GM23338 (cell line): ENCODE measurements at regions not wholly inside any gene's neighbourhood (a gene's known extent, or its start where the extent isn't known, plus 50 kb on each side); places are given as distances from the start of the nearest gene placed in this dataset.

ENCODE experiments used
- ATAC-seq: fragments of 200-7000 bp; cut with Tn5 transposase; 3 replicates; pipeline ENCODE4 v1.9.1; 2020
- DNase-seq: peaks from one replicate; pipeline ENCODE4 v3.0.0-alpha.2; 2015; ENCODE audit warnings: low spot score
- H2AFZ ChIP-seq: fragments of 200-600 bp; sonication (generic); 2 replicates; pipeline ENCODE4 v1.8.0; 2016; ENCODE audit warnings: antibody characterized with exemption, mild to moderate bottlenecking, moderate library complexity
- H3F3A ChIP-seq: fragments of 200-600 bp; sonication (generic); replicated peaks from 2 replicates; pipeline ENCODE4 v1.8.0; 2017; ENCODE audit warnings: antibody characterized with exemption, mixed run types, low read depth
- H3K27ac ChIP-seq: fragments of 200-600 bp; sonication (generic); 2 replicates; pipeline ENCODE4 v1.6.1; 2016; ENCODE audit warnings: low read depth
- H3K27me3 ChIP-seq: fragments of 200-600 bp; sonication (generic); 2 replicates; pipeline ENCODE4 v1.8.0; 2016; ENCODE audit warnings: mild to moderate bottlenecking, mixed run types, moderate library complexity; ENCODE audit not compliant: insufficient read depth
- H3K36me3 ChIP-seq: fragments of 200-600 bp; sonication (generic); 2 replicates; pipeline ENCODE4 v1.8.0; 2016; ENCODE audit warnings: mild to moderate bottlenecking; ENCODE audit not compliant: insufficient read depth
- H3K4me1 ChIP-seq: fragments of 200-600 bp; sonication (generic); 2 replicates; pipeline ENCODE4 v1.8.0; 2016; ENCODE audit warnings: mild to moderate bottlenecking, moderate library complexity; ENCODE audit not compliant: insufficient read depth
- H3K4me2 ChIP-seq: fragments of 200-600 bp; sonication (generic); 2 replicates; pipeline ENCODE4 v1.7.1; 2017; ENCODE audit warnings: mixed run types
- H3K4me3 ChIP-seq: fragments of 200-600 bp; sonication (generic); 2 replicates; pipeline ENCODE4 v1.6.1; 2016; ENCODE audit warnings: mixed run types
- H3K79me2 ChIP-seq: fragments of 200-600 bp; sonication (generic); replicated peaks from 2 replicates; pipeline ENCODE4 v1.8.0; 2017; ENCODE audit warnings: mild to moderate bottlenecking; ENCODE audit not compliant: insufficient read depth
- H3K9me2 ChIP-seq: fragments of 200-600 bp; sonication (generic); 2 replicates; pipeline ENCODE4 v1.8.0; 2017; ENCODE audit not compliant: insufficient read depth
- H4K20me1 ChIP-seq: fragments of 200-600 bp; sonication (generic); replicated peaks from 2 replicates; pipeline ENCODE4 v1.8.0; 2017; ENCODE audit warnings: mild to moderate bottlenecking; ENCODE audit not compliant: insufficient read depth
- H3K27ac Mint-ChIP-seq: 2 replicates; pipeline ENCODE4 v1.8.0; 2020; ENCODE audit warnings: inconsistent platforms, mild to moderate bottlenecking, moderate library complexity, mixed read lengths
- H3K27me3 Mint-ChIP-seq: 3 replicates; pipeline ENCODE4 v1.8.0; 2022; ENCODE audit warnings: low read depth, mild to moderate bottlenecking, moderate library complexity, mixed read lengths, inconsistent platforms; ENCODE audit not compliant: insufficient read depth, poor library complexity
- H3K36me3 Mint-ChIP-seq: 3 replicates; pipeline ENCODE4 v1.8.0; 2021; ENCODE audit warnings: low read depth, mild to moderate bottlenecking, inconsistent platforms, moderate library complexity, mixed read lengths
- H3K4me1 Mint-ChIP-seq: 3 replicates; pipeline ENCODE4 v1.8.0; 2020; ENCODE audit warnings: mild to moderate bottlenecking, inconsistent platforms, mixed read lengths
- H3K4me3 Mint-ChIP-seq: 3 replicates; pipeline ENCODE4 v1.8.0; 2021; ENCODE audit warnings: moderate library complexity, mild to moderate bottlenecking, inconsistent platforms, mixed read lengths
- H3K9me3 Mint-ChIP-seq: 3 replicates; pipeline ENCODE4 v1.8.0; 2020; ENCODE audit warnings: moderate library complexity, mild to moderate bottlenecking, inconsistent platforms, mixed read lengths
- CREB1 ChIP-seq: fragments of 250-450 bp; sonication (Bioruptor Pico); IDR thresholded peaks from 2 replicates; pipeline ENCODE4 v1.5.0; 2020; ENCODE audit warnings: low read depth, mild to moderate bottlenecking, moderate library complexity
- CTCF ChIP-seq, 2 experiments: fragments of 200-600 bp in 1 of 2; sonication (generic) in 1 of 2; conservative IDR thresholded peaks; 2 replicates each; pipeline versions ENCODE4 v1.5.1 to v1.6.1; 2016 to 2017; ENCODE audit warnings: antibody characterized with exemption in 2 of 2, low read depth in 2 of 2, mild to moderate bottlenecking in 2 of 2, moderate library complexity in 1 of 2
- ETS1 ChIP-seq: IDR thresholded peaks from 2 replicates; pipeline ENCODE4 v1.6.1; 2016; ENCODE audit warnings: antibody characterized with exemption
- EZH2 ChIP-seq: fragments of 200-600 bp; sonication (generic); IDR thresholded peaks from one replicate; pipeline ENCODE4 v1.8.0; 2017; ENCODE audit warnings: antibody characterized with exemption, mild to moderate bottlenecking, low read depth; ENCODE audit not compliant: unreplicated experiment
- EZH2phosphoT487 ChIP-seq: fragments of 200-600 bp; sonication (generic); IDR thresholded peaks from one replicate; pipeline ENCODE4 v1.8.1; 2018; ENCODE audit warnings: antibody characterized with exemption; ENCODE audit not compliant: unreplicated experiment
- JUNB ChIP-seq: IDR thresholded peaks from one replicate; pipeline ENCODE4 v1.6.1; 2016; ENCODE audit warnings: antibody characterized with exemption; ENCODE audit not compliant: unreplicated experiment
- NANOG ChIP-seq: IDR thresholded peaks from 2 replicates; pipeline ENCODE4 v1.6.1; 2016; ENCODE audit warnings: antibody characterized with exemption, borderline replicate concordance
- REST ChIP-seq: IDR thresholded peaks from one replicate; pipeline ENCODE4 v1.6.1; 2018; ENCODE audit warnings: antibody characterized with exemption; ENCODE audit not compliant: unreplicated experiment
- STAT1 ChIP-seq: IDR thresholded peaks from one replicate; pipeline ENCODE4 v1.6.1; 2016; ENCODE audit warnings: antibody characterized with exemption; ENCODE audit not compliant: unreplicated experiment

GRCh38 chr18:46341986-46342525 is 237.9 kb downstream of the HAUS1 start:
- H3K4me1 ChIP-seq, result peaks cover 32% of the 10 kb centered on the region
- Mint-ChIP-seq H3K9me3 (no peaks in the 10 kb centered on the region), H3K36me3 (peaks cover 5% of the 10 kb centered on the region), H3K4me1 (peaks cover 61% of the 10 kb centered on the region), H3K27ac (no peak overlapping the region), H3K4me3 (no peak overlapping the region), H3K27me3 (peaks cover 16% of the 10 kb centered on the region)
- H3K36me3 ChIP-seq, result no peaks in the 10 kb centered on the region
- TF ChIP-seq EZH2phosphoT487 (no peak), NANOG (no peak), JUNB (no peak), EZH2 (no peak), ETS1 (no peak)
- H3K4me2 ChIP-seq, result no peak overlapping the region
- no peaks in the 10 kb centered on the region for H3K27me3 ChIP-seq
- H2AFZ ChIP-seq, result no peak overlapping the region
- H3K79me2 ChIP-seq, result peaks cover 26% of the 10 kb centered on the region
- no peaks in the 10 kb centered on the region for H3F3A ChIP-seq
- no peaks in the 10 kb centered on the region for H3K9me2 ChIP-seq
- ATAC-seq (no peak), DNase-seq (no peak)
- no peak overlapping the region for H3K27ac ChIP-seq
- H3K4me3 ChIP-seq, result no peak overlapping the region
- no peaks in the 10 kb centered on the region; the same call in 1 of the 2 replicates for H4K20me1 ChIP-seq

GRCh38 chr18:46343456-46343855 is 239.3 kb downstream of the HAUS1 start:
- peaks cover 17% of the 10 kb centered on the region for H3K79me2 ChIP-seq
- H3K36me3 ChIP-seq, result no peaks in the 10 kb centered on the region
- no peaks in the 10 kb centered on the region; the same call in 1 of the 2 replicates for H4K20me1 ChIP-seq
- ATAC-seq (no peak), DNase-seq (no peak)
- H3K27ac ChIP-seq, result 0 out of 2 replicates have a peak overlapping the region, but pooled peaks have one; percentile 20
- TF ChIP-seq CREB1 (CRISPR knock-in tag) (no peak), JUNB (no peak), EZH2phosphoT487 (no peak), NANOG (no peak), STAT1 (no peak)
- Mint-ChIP-seq H3K36me3 (peaks cover 5% of the 10 kb centered on the region), H3K9me3 (no peaks in the 10 kb centered on the region), H3K4me3 (no peak overlapping the region), H3K27me3 (peaks cover 19% of the 10 kb centered on the region), H3K4me1 (peaks cover 47% of the 10 kb centered on the region), H3K27ac (peak overlapping the region; percentile 58)
- H2AFZ ChIP-seq, result no peak overlapping the region
- no peaks in the 10 kb centered on the region for H3K27me3 ChIP-seq
- peak overlapping the region; percentile 41; the same call in 1 of the 2 replicates for H3K4me2 ChIP-seq
- H3K4me1 ChIP-seq, result peaks cover 18% of the 10 kb centered on the region
- no peaks in the 10 kb centered on the region for H3K9me2 ChIP-seq
- H3K4me3 ChIP-seq, result no peak overlapping the region
- no peaks in the 10 kb centered on the region for H3F3A ChIP-seq

- no peaks in the 10 kb centered on the region for H3K9me3 Mint-ChIP-seq
- peaks cover 13% of the 10 kb centered on the region for H3K4me1 ChIP-seq
- no peaks in the 10 kb centered on the region for H3K27me3 ChIP-seq
- DNase-seq, result peak; percentile 69
- no peaks in the 10 kb centered on the region for H3K36me3 ChIP-seq
- no peak overlapping the region for H2AFZ ChIP-seq
- peak overlapping the region; percentile 93; the same call in 1 of the 2 replicates for H3K27ac Mint-ChIP-seq
- 0 out of 2 replicates have a peak overlapping the region, but pooled peaks have one; percentile 20 for H3K27ac ChIP-seq
- H3K4me3 Mint-ChIP-seq, result no peak overlapping the region
- no peaks in the 10 kb centered on the region for H3K9me2 ChIP-seq
- ATAC-seq, result peak; percentile 82
- no peaks in the 10 kb centered on the region; the same call in 1 of the 2 replicates for H4K20me1 ChIP-seq
- peaks cover 19% of the 10 kb centered on the region for H3K27me3 Mint-ChIP-seq
- no peaks in the 10 kb centered on the region for H3F3A ChIP-seq
- H3K4me3 ChIP-seq, result no peak overlapping the region
- H3K4me2 ChIP-seq, result peak overlapping the region; percentile 41; the same call in 1 of the 2 replicates
- peaks cover 5% of the 10 kb centered on the region for H3K36me3 Mint-ChIP-seq
- peaks cover 42% of the 10 kb centered on the region for H3K4me1 Mint-ChIP-seq
- peaks cover 17% of the 10 kb centered on the region for H3K79me2 ChIP-seq
- 0 out of 2 replicates have a peak, but pooled peaks have one; percentile 40 for TF ChIP-seq ETS1
- TF ChIP-seq CTCF (conservative IDR thresholded peaks at IDR 0.05; ENCODE audit: low read depth in 2 of 2), result peak in 1 of 2 experiments; percentile 7; a peak in 1 of 4 replicates
- no peak for TF ChIP-seq REST
Measured at GRCh38 chr18:46343931-46344372, 239.8 kb downstream of the HAUS1 start.
